ENCODE measurements at regions not wholly inside any gene's neighbourhood (a gene's known extent, or its start where the extent isn't known, plus 50 kb on each side); places are given as distances from the start of the nearest gene placed in this dataset.

GRCh38 chr10:47176206-47176902 is 123.6 kb upstream of the GDF10 start:
- TF ChIP-seq RAD21 (conservative IDR thresholded peaks at IDR 0.05) (no peak), REST (IDR thresholded peaks at IDR 0.05; ENCODE audit: borderline replicate concordance) (no peak), TAF1 (IDR thresholded peaks at IDR 0.05; ENCODE audit: low read depth) (no peak), EP300 (conservative IDR thresholded peaks at IDR 0.05; ENCODE audit: poor library complexity, severe bottlenecking) (no peak), MXI1 (conservative IDR thresholded peaks at IDR 0.05; ENCODE audit: poor library complexity, severe bottlenecking) (no peak), POLR2AphosphoS5 (IDR thresholded peaks at IDR 0.05) (no peak), SMC3 (conservative IDR thresholded peaks at IDR 0.05; ENCODE audit: poor library complexity) (no peak), CTCF (IDR thresholded peaks at IDR 0.05; ENCODE audit: poor library complexity, severe bottlenecking) (no peak), EZH2 (IDR thresholded peaks at IDR 0.05; ENCODE audit: borderline replicate concordance, insufficient read depth, low read length, poor library complexity, severe bottlenecking) (no peak)
- H3K9ac ChIP-seq (ENCODE audit: low read length), result no peak overlapping the region
- no peak overlapping the region for H3K4me2 ChIP-seq (ENCODE audit: low read length)
- no peaks in the 10 kb centered on the region for H3K36me3 ChIP-seq (ENCODE audit: insufficient read depth, low read length)
- H3K79me2 ChIP-seq (replicated peaks; ENCODE audit: insufficient read depth, low read length), result no peaks in the 10 kb centered on the region
- H3K9me2 ChIP-seq (ENCODE audit: insufficient read depth, low read length), result no peaks in the 10 kb centered on the region
- no peak overlapping the region for H2AFZ ChIP-seq (ENCODE audit: low read depth, low read length)
- no peaks in the 10 kb centered on the region for H4K20me1 ChIP-seq (ENCODE audit: insufficient read depth)
- no peak overlapping the region for H3K27ac ChIP-seq (ENCODE audit: low read length)
- H3K4me3 ChIP-seq (ENCODE audit: low read length), result no peak overlapping the region
- no peaks in the 10 kb centered on the region for H3K9me3 ChIP-seq (ENCODE audit: low read length)
- no peaks in the 10 kb centered on the region for H3K27me3 ChIP-seq (ENCODE audit: insufficient read depth, low read depth, low read length)
- H3F3A ChIP-seq (ENCODE audit: insufficient read depth, low read length, poor library complexity, severe bottlenecking), result no peaks in the 10 kb centered on the region

GRCh38 chr10:47176903-47177868 is 122.8 kb upstream of the GDF10 start:
- Histone ChIP-seq H2AFZ (ENCODE audit: low read depth, low read length) (no peak overlapping the region), H3K79me2 (replicated peaks; ENCODE audit: insufficient read depth, low read length) (no peaks in the 10 kb centered on the region), H4K20me1 (ENCODE audit: insufficient read depth) (no peaks in the 10 kb centered on the region), H3K36me3 (ENCODE audit: insufficient read depth, low read length) (no peaks in the 10 kb centered on the region), H3K9me2 (ENCODE audit: insufficient read depth, low read length) (no peaks in the 10 kb centered on the region), H3K27me3 (ENCODE audit: insufficient read depth, low read depth, low read length) (no peaks in the 10 kb centered on the region), H3K9me3 (ENCODE audit: low read length) (no peaks in the 10 kb centered on the region), H3K4me2 (ENCODE audit: low read length) (no peak overlapping the region), H3K9ac (ENCODE audit: low read length) (no peak overlapping the region), H3K27ac (ENCODE audit: low read length) (no peak overlapping the region), H3F3A (ENCODE audit: insufficient read depth, low read length, poor library complexity, severe bottlenecking) (no peaks in the 10 kb centered on the region), H3K4me3 (ENCODE audit: low read length) (no peak overlapping the region)
- TF ChIP-seq REST (IDR thresholded peaks at IDR 0.05; ENCODE audit: borderline replicate concordance) (no peak), TAF1 (IDR thresholded peaks at IDR 0.05; ENCODE audit: low read depth) (no peak), CTCF (IDR thresholded peaks at IDR 0.05; ENCODE audit: poor library complexity, severe bottlenecking) (no peak), SMC3 (conservative IDR thresholded peaks at IDR 0.05; ENCODE audit: poor library complexity) (no peak), EP300 (conservative IDR thresholded peaks at IDR 0.05; ENCODE audit: poor library complexity, severe bottlenecking) (no peak), POLR2AphosphoS5 (IDR thresholded peaks at IDR 0.05) (no peak), RAD21 (conservative IDR thresholded peaks at IDR 0.05) (no peak), EZH2 (IDR thresholded peaks at IDR 0.05; ENCODE audit: borderline replicate concordance, insufficient read depth, low read length, poor library complexity, severe bottlenecking) (no peak), MXI1 (conservative IDR thresholded peaks at IDR 0.05; ENCODE audit: poor library complexity, severe bottlenecking) (no peak)

Data from neural cell (in vitro differentiated cells).